K562 (cell line): ENCODE measurements at regions not wholly inside any gene's neighbourhood (a gene's known extent, or its start where the extent isn't known, plus 50 kb on each side); places are given as distances from the start of the nearest gene placed in this dataset.

Source experiments
- ATAC-seq: fragments of 200-7000 bp; cut with Tn5 transposase; 3 replicates; pipeline ENCODE4 v1.9.1; 2020; ENCODE audit warnings: moderate library complexity
- BruUV-seq: library from RNA; stranded (reverse); fragments of 400-500 nt; replicated peaks from 2 replicates; lab custom pipeline; 2021; lab: Mats Ljungman, UMichigan
- CTCF ChIA-PET: fragments of 300-600 bp; formaldehyde crosslinking; extraction: SDS; loops from one replicate; lab custom pipeline; 2021; ENCODE audit warnings: low intra/inter-chr PET ratio; lab: Yijun Ruan, JAX
- POLR2A ChIA-PET: fragments of 300-600, 350-650 bp; sonication (Branson Sonifier 250); formaldehyde crosslinking; extraction: SDS; loops from one replicate; lab custom pipeline; 2021; ENCODE audit warnings: antibody characterized with exemption, inconsistent platforms; lab: Yijun Ruan, JAX
- DNase-seq, 4 experiments: peaks; one replicate each; pipeline versions ENCODE4 v3.0.0 to v3.0.0-alpha.2; 2011 to 2018; ENCODE audit warnings: low spot score in 3 of 4, mixed read lengths in 3 of 4; ENCODE audit errors: extremely low read depth in 1 of 4
- FAIRE-seq: peaks from 2 replicates; lab custom pipeline; 2011; peaks lifted over from hg19 to GRCh38; lab: Jason Lieb, UNC
- H2AFZ ChIP-seq: 2 replicates; pipeline ENCODE4 v1.6.0; 2011; ENCODE audit warnings: low read depth, low read length, control low read depth, inconsistent platforms
- H3K27ac ChIP-seq: fragments of 200-600 bp; 3 replicates; pipeline ENCODE4 v1.8.0; 2011; ENCODE audit warnings: low read depth, mild to moderate bottlenecking, control low read depth, inconsistent platforms, low read length, moderate library complexity, mixed read lengths; ENCODE audit errors: extremely low read depth
- H3K27me3 ChIP-seq, 2 experiments: fragments of 300-600 bp in 1 of 2; 2 replicates in 1 of 2; 3 replicates in 1 of 2; pipeline versions ENCODE4 v1.6.0 to v1.8.0; 2011; ENCODE audit warnings: inconsistent platforms in 2 of 2, low read length in 2 of 2, mild to moderate bottlenecking in 1 of 2, mixed read lengths in 1 of 2, moderate library complexity in 1 of 2; ENCODE audit not compliant: control insufficient read depth in 2 of 2, insufficient read depth in 2 of 2
- H3K36me3 ChIP-seq: fragments of 300-600 bp; 3 replicates; pipeline ENCODE4 v1.8.0; 2011; ENCODE audit warnings: mild to moderate bottlenecking, low read length, inconsistent platforms; ENCODE audit not compliant: control insufficient read depth, insufficient read depth
- H3K4me1 ChIP-seq, 2 experiments: fragments of 200-600 bp in 1 of 2; replicated peaks in 1 of 2; 2 replicates in 1 of 2; 3 replicates in 1 of 2; pipeline versions ENCODE4 v1.5.1 to v1.8.0; 2011; ENCODE audit warnings: inconsistent platforms in 2 of 2, low read length in 2 of 2, mild to moderate bottlenecking in 1 of 2, mixed read lengths in 1 of 2, moderate library complexity in 1 of 2; ENCODE audit not compliant: control insufficient read depth in 2 of 2, insufficient read depth in 2 of 2
- H3K4me2 ChIP-seq: 2 replicates; pipeline ENCODE4 v1.6.1; 2011; ENCODE audit warnings: low read length, control low read depth, inconsistent platforms, mixed read lengths; ENCODE audit not compliant: insufficient read depth
- H3K4me3 ChIP-seq: fragments of 200-600 bp; sonication (generic), shearing (Covaris generic); 2 replicates; pipeline ENCODE4 v1.5.1; 2016; ENCODE audit warnings: control low read depth, inconsistent platforms
- H3K79me2 ChIP-seq: fragments of 200-600 bp; 3 replicates; pipeline ENCODE4 v1.8.0; 2011; ENCODE audit warnings: low read length, inconsistent platforms; ENCODE audit not compliant: control insufficient read depth, insufficient read depth
- H3K9ac ChIP-seq, 2 experiments: 2 replicates each; pipeline versions ENCODE4 v1.6.0 to v1.6.1; 2011; ENCODE audit warnings: low read depth in 2 of 2, low read length in 2 of 2, control low read depth in 1 of 2, inconsistent platforms in 1 of 2, mild to moderate bottlenecking in 1 of 2, mixed read lengths in 1 of 2; ENCODE audit not compliant: insufficient read depth in 1 of 2
- H3K9me1 ChIP-seq: one replicate; pipeline ENCODE4 v1.6.0; 2011; ENCODE audit warnings: inconsistent platforms, mild to moderate bottlenecking, low read length, moderate library complexity; ENCODE audit not compliant: control insufficient read depth, insufficient read depth
- H3K9me3 ChIP-seq: replicated peaks from 2 replicates; pipeline ENCODE4 v1.5.1; 2011; ENCODE audit warnings: low read depth, low read length, inconsistent platforms; ENCODE audit not compliant: control insufficient read depth, insufficient read depth
- H4K20me1 ChIP-seq: replicated peaks from 2 replicates; pipeline ENCODE4 v1.6.1; 2011; ENCODE audit warnings: low read length, inconsistent platforms, mixed read lengths; ENCODE audit not compliant: control insufficient read depth, insufficient read depth
- MTA2 ChIP-seq: fragments of 450-650 bp; IDR thresholded peaks from 2 replicates; pipeline ENCODE4 v1.6.1; 2016; ENCODE audit warnings: low read depth
- RBM22 ChIP-seq: fragments of 200-400 bp; formaldehyde crosslinking; IDR thresholded peaks from 2 replicates; pipeline ENCODE4 v1.6.1; 2018; ENCODE audit warnings: low read length, low read depth; ENCODE audit not compliant: poor library complexity, severe bottlenecking
- RBM34 ChIP-seq: fragments of 200-400 bp; formaldehyde crosslinking; IDR thresholded peaks from 2 replicates; pipeline ENCODE4 v1.6.1; 2018; ENCODE audit warnings: low read length, borderline replicate concordance; ENCODE audit not compliant: insufficient read depth
- TBP ChIP-seq: optimal IDR thresholded peaks from 2 replicates; pipeline ENCODE3; 2011; ENCODE audit warnings: low read depth, low read length, improper control_type of control experiment
- U2AF1 ChIP-seq: fragments of 200-400 bp; formaldehyde crosslinking; optimal IDR thresholded peaks from 2 replicates; pipeline ENCODE3; 2017; ENCODE audit warnings: mild to moderate bottlenecking, low read depth, low read length, moderate library complexity
- ZBTB1 ChIP-seq: sonication (generic); formaldehyde crosslinking; IDR thresholded peaks from 2 replicates; pipeline ENCODE4 v1.8.1; 2023; ENCODE audit warnings: missing genetic modification reagents, low read depth, mild to moderate bottlenecking, borderline replicate concordance
- WGBS: fragments of 100-300 bp; shearing (Covaris generic); methylation state at CpG from one replicate; pipeline ENCODE4 v1.1.6; 2016; ENCODE audit warnings: low coverage, mixed read lengths; ENCODE audit not compliant: insufficient coverage; ENCODE audit errors: missing lambda C conversion rate; 5-methylcytosine and 5-hydroxymethylcytosine counted together
- in situ Hi-C: fragments of 300-500 bp; cut with MboI; formaldehyde crosslinking; loops from 4 replicates; pipeline ENCODE4 v1.15.0; 2018; ENCODE audit warnings: inconsistent platforms, mixed read lengths
- intact Hi-C: fragments of 100-400 bp; cut with micrococcal nuclease; formaldehyde crosslinking; loops from 2 replicates; pipeline ENCODE4 v1.14.2; 2022
- TF ChIP-seq, protein P1 (sequence below): fragments of 450-650 bp; IDR thresholded peaks from 2 replicates; pipeline ENCODE4 v1.6.1; 2017; ENCODE audit warnings: mild to moderate bottlenecking, moderate library complexity

GRCh38 chr7:41900532-41900931 lies 197.6 kb upstream of the INHBA start (continued):
- TF ChIP-seq, protein P1, sequence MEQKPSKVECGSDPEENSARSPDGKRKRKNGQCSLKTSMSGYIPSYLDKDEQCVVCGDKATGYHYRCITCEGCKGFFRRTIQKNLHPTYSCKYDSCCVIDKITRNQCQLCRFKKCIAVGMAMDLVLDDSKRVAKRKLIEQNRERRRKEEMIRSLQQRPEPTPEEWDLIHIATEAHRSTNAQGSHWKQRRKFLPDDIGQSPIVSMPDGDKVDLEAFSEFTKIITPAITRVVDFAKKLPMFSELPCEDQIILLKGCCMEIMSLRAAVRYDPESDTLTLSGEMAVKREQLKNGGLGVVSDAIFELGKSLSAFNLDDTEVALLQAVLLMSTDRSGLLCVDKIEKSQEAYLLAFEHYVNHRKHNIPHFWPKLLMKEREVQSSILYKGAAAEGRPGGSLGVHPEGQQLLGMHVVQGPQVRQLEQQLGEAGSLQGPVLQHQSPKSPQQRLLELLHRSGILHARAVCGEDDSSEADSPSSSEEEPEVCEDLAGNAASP, result no peak
- TF ChIP-seq MTA2, result no peak
- TF ChIP-seq ZBTB1 (CRISPR knock-in tag), result no peak
- TF ChIP-seq TBP, result no peak
- TF ChIP-seq U2AF1, result no peak

- no peaks in the 10 kb centered on the region for H3K4me1 ChIP-seq
- CTCF ChIA-PET, result no interaction called here
- no peaks in the 10 kb centered on the region for H3K27me3 ChIP-seq
- H4K20me1 ChIP-seq, result no peaks in the 10 kb centered on the region
- BruUV-seq, result no TSS peak
- TF ChIP-seq RBM22 (no peak), RBM34 (no peak)
- TF ChIP-seq, all 486 proteins: peak for 0
- Histone ChIP-seq H3K9me3 (no peaks in the 10 kb centered on the region), H3K4me2 (no peak overlapping the region), H3K36me3 (no peaks in the 10 kb centered on the region), H3K27ac (no peak overlapping the region), H3K79me2 (no peaks in the 10 kb centered on the region), H2AFZ (no peak overlapping the region), H3K4me3 (no peak overlapping the region), H3K9me1 (no peaks in the 10 kb centered on the region), H3K9ac (no peak overlapping the region)
- WGBS, result 0% methylated on average over 4 of the region's 4 CpGs
- intact Hi-C loops, result no loop called here
- FAIRE-seq (no peak), ATAC-seq (no peak), DNase-seq (no peak)
- POLR2A ChIA-PET, result no interaction called here
- in situ Hi-C loops, result no loop called here
Measured at GRCh38 chr7:41899823-41900433, 197.0 kb upstream of the INHBA start.
